T-helper 17 cell (primary cell): ENCODE measurements at regions not wholly inside any gene's neighbourhood (a gene's known extent, or its start where the extent isn't known, plus 50 kb on each side); places are given as distances from the start of the nearest gene placed in this dataset.
"Not testable (repeated sequence)": the region's sequence is repeated elsewhere in the genome, so short reads cannot be mapped to it uniquely, and the experiment has no call there.

Experiments
- ATAC-seq: fragments of 150-1000 bp; cut with Tn5 transposase; 2 replicates; pipeline ENCODE4 v1.10.0; 2021; ENCODE audit warnings: mild to moderate bottlenecking, moderate library complexity
- DNase-seq, 3 donors: peaks; one replicate each; pipeline versions ENCODE4 v3.0.0 to v3.0.0-alpha.2; 2020 to 2021
- H3K9me3 ChIP-seq: one replicate; pipeline ENCODE4 v1.7.0; 2013; ENCODE audit warnings: low read length, mild to moderate bottlenecking; ENCODE audit not compliant: control insufficient read depth, poor library complexity, severe bottlenecking
- H3K27ac Mint-ChIP-seq: one replicate; pipeline ENCODE4 v1.8.0; 2022; ENCODE audit warnings: mild to moderate bottlenecking, moderate library complexity, mixed read lengths
- H3K27me3 Mint-ChIP-seq: one replicate; pipeline ENCODE4 v1.8.0; 2022; ENCODE audit warnings: mixed read lengths
- H3K36me3 Mint-ChIP-seq: one replicate; pipeline ENCODE4 v1.8.0; 2022; ENCODE audit warnings: low read depth, mixed read lengths
- H3K4me1 Mint-ChIP-seq: one replicate; pipeline ENCODE4 v1.8.0; 2022; ENCODE audit warnings: mild to moderate bottlenecking, mixed read lengths
- H3K4me3 Mint-ChIP-seq: one replicate; pipeline ENCODE4 v1.8.0; 2022; ENCODE audit warnings: mild to moderate bottlenecking, moderate library complexity, mixed read lengths

DNA sequence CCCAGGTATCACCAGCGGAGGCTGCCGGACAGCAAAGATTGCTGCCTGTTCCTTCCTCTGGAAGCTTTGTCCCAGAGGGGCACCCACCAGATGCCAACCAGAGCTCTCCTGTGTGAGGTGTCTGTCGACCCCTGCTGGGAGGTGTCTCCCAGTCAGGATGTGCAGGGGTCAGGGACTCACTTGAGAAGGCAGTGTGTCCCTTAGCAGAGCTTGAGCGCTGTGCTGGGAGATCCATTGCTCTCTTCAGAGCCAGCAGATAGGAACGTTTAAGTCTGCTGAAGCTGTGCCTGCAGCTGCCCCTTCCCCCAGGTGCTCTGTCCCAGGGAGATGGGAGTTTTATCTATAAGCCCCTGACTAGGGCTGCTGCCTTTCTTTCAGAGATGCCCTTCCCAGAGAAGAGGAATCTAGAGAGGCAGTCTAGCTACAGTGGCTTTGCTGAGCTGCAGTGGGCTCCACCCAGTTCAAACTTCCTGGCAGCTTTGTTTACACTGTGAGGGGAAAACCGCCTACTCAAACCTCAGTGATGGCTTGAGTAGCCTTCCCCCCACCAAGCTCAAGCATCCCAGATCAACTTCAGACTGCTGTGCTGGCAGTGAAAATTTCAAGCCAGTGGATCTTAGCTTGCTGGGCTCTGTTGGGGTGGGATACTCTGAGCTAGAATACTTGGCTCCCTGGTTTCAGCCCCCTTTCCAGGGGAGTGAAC, 253.7 kb downstream of the SPATA31A6 start:
- H3K36me3 Mint-ChIP-seq, H3K9me3 ChIP-seq, DNase-seq, H3K27ac Mint-ChIP-seq, H3K4me3 Mint-ChIP-seq, H3K4me1 Mint-ChIP-seq, H3K27me3 Mint-ChIP-seq: not testable (repeated sequence)
- peak; percentile 86 for ATAC-seq

DNA sequence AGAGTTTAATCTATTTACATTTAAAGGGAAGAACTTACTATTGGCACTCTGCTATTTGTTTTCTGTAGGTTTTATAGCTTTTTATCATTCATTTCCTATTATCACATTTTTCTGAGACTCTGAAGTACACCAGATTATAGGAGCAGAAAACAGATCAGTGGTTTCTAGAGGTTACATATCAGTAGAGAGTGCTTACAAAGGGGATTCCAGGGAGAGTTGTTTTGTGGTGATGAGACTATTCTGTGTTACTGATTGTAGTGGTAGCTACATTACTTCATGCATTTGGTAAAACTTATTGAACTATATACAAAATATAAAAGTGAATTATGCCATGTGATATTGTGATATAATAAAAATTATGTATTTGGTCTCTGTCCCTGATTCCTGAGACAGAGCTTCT, 259.2 kb downstream of the SPATA31A6 start:
- not testable (repeated sequence) for H3K4me1 Mint-ChIP-seq, H3K27ac Mint-ChIP-seq, H3K27me3 Mint-ChIP-seq, H3K9me3 ChIP-seq, DNase-seq, H3K36me3 Mint-ChIP-seq, H3K4me3 Mint-ChIP-seq, ATAC-seq

DNA sequence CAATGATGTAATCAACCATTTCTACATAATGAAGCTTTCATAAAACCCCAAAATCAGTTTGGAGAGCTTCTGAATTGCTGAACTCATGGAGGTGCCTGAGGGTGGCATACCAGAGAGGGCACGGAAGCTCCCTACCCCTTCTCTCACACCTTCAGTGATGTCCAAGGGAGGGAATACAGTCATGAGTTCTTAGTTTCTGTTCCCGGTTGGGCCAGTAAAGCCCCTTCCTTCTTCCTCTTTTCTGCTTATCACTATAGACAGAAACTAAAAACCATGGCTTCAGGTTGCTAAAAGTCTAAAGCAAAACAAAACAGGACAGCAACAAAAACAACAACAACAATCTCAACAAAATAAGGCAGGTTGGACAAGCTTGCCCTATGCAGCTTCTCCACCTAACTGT, 260.0 kb downstream of the SPATA31A6 start:
- ATAC-seq, DNase-seq, H3K4me1 Mint-ChIP-seq, H3K27me3 Mint-ChIP-seq, H3K9me3 ChIP-seq, H3K36me3 Mint-ChIP-seq, H3K4me3 Mint-ChIP-seq, H3K27ac Mint-ChIP-seq: not testable (repeated sequence)

DNA sequence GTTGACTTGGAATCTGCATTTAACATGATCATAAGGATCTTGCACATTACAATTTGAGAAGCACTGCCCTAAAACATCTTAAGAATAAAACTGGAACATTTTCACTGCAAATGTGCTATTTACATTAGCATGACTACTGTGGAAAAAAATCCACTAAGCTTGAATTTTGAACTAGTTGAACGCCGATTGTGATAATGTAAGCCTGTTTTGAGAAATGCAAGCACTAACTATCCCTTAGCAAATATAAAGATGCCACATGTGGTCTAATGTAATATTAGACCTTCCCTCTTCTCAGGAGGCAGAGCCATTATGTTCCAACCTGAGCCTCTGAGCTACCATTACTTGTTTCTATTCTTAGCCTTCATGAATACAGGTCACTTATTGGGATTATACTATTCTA, 278.0 kb downstream of the SPATA31A6 start:
- not testable (repeated sequence) for H3K9me3 ChIP-seq, H3K36me3 Mint-ChIP-seq, H3K27ac Mint-ChIP-seq, DNase-seq, H3K4me3 Mint-ChIP-seq, ATAC-seq, H3K27me3 Mint-ChIP-seq, H3K4me1 Mint-ChIP-seq

DNA sequence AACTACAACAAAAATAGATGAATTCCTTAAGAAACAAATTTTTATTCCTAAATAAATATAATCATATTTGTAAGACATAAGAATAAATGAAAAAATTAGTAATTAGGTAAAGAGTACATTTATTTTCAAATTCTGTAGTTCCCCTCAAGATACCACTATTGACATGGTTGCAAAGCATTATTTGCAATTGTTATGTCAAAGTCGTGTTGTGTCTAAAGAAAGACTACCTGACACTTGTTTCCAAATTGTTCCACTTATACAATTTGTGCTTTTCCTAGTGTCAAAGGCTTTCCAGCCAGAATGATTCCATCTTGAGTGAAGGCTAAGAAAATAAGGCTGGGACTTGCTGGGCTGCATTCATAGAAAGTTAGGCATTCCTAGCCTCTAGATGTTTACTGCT, 278.4 kb downstream of the SPATA31A6 start:
- not testable (repeated sequence) for H3K36me3 Mint-ChIP-seq, H3K27me3 Mint-ChIP-seq, DNase-seq, H3K4me1 Mint-ChIP-seq, H3K4me3 Mint-ChIP-seq, ATAC-seq, H3K9me3 ChIP-seq, H3K27ac Mint-ChIP-seq

DNA sequence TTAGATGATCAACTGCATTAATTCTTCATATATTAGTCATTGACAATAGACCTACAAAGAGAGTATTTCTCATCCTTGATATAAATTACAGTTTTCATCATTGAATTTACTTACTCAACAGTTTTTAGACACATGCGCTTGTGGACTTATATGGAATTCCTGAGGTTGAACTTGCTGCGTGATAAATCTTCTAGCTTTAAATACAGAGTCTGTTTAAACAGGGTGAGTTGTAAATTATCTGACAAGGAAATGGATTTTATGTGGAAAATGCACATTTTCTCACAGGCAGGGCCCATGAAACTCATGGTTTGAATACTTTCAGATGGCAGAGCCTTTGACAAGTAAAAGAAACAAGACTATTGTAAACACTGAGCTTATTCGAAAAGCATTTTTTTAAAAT, 280.5 kb downstream of the SPATA31A6 start:
- not testable (repeated sequence) for H3K36me3 Mint-ChIP-seq, DNase-seq, H3K9me3 ChIP-seq, H3K27me3 Mint-ChIP-seq, H3K27ac Mint-ChIP-seq, ATAC-seq, H3K4me3 Mint-ChIP-seq, H3K4me1 Mint-ChIP-seq

DNA sequence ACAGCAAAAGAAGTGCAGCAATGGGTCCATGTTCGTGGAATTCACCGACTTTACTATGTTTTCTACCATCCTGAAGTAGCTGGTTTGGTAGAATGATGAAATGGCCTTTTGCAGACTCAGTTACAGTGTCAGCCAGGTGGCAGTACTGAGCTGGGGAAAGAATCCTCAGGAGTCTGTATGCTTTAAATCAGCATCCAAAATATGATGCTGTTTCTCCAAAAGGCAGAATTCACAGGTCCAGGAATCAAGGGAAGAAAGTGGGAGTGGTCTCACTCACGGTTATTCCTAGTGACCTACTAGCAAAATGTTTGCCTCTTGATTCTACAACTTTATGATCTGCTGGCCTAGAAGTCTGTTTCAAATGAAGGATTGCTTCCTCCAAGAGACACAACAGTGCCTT, 287.1 kb downstream of the SPATA31A6 start:
- not testable (repeated sequence) for ATAC-seq, H3K9me3 ChIP-seq, H3K36me3 Mint-ChIP-seq, H3K4me1 Mint-ChIP-seq, H3K4me3 Mint-ChIP-seq, H3K27me3 Mint-ChIP-seq, DNase-seq, H3K27ac Mint-ChIP-seq

DNA sequence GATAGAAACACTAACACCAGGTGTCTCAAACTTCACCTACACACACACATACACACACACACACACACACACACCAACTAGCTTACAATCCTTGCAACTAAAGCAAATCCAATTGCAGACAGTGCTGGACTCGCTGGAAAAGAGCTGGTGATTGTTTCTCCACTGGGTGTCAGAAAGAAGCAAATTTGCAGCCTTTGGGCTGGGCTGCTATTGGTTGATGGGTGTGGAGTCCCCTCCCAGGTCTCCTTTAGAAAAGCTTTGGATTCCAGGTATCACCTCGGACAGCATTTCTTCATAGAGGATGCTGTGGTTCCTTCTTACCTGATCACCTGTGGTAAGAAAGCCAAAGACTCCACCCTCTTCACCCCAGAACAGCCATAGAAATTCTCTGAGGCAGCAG, 307.5 kb downstream of the SPATA31A6 start:
- H3K4me1 Mint-ChIP-seq, ATAC-seq, H3K27ac Mint-ChIP-seq, H3K9me3 ChIP-seq, DNase-seq, H3K36me3 Mint-ChIP-seq, H3K27me3 Mint-ChIP-seq, H3K4me3 Mint-ChIP-seq: not testable (repeated sequence)

DNA sequence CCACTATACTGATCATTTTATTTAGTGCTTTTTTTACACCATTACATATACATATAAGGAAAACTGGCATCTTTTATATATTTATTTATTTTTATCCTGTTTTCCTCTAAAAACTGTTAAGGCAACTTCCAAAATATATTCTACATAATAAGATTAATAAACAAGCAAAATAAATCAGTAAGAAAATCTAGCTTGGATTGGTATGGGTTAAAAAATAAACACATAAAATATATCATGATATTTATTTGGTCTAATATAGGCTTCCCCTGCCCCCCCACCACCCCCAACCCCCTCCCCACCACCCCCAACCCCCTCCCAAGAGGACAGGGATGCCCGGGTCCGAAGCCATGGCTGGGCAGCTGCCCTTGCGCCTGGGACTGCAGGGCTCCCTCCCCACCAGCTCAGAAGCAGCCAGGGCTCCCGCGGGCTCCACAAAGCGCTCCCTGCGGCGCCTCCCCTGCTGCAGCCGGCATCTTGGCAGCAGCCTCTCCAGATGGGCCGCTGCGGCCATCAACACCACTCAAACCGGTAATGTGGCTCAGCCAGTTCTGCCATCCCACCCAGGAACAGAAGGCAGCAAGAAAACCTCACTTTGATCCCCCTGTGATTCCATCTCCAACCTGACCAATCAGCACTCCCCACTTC, 319.3 kb downstream of the SPATA31A6 start:
- not testable (repeated sequence) for H3K9me3 ChIP-seq, DNase-seq, H3K4me3 Mint-ChIP-seq, H3K27me3 Mint-ChIP-seq, H3K4me1 Mint-ChIP-seq, H3K27ac Mint-ChIP-seq, ATAC-seq, H3K36me3 Mint-ChIP-seq

DNA sequence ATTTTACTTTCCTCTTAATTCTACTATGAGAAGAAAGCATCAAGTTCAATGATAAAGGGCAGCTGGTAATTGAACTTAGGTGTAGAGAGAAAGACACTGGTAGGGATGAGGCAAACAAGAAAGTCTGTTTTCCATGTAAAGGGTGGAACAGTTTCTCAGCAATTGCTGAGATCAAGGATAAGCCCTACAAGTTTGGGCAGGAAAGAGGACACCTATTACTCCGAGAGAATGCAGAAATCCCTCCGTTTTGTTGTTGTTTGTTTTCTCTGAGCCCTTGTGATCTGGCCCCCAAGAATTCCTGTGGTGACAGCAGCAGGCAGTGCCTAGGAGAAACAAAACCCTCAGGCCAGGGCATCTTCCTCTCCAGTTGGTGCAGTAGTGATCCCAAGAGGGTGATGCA, 324.7 kb downstream of the SPATA31A6 start:
- not testable (repeated sequence) for DNase-seq, H3K4me1 Mint-ChIP-seq, H3K27ac Mint-ChIP-seq, ATAC-seq, H3K36me3 Mint-ChIP-seq, H3K9me3 ChIP-seq, H3K27me3 Mint-ChIP-seq, H3K4me3 Mint-ChIP-seq

DNA sequence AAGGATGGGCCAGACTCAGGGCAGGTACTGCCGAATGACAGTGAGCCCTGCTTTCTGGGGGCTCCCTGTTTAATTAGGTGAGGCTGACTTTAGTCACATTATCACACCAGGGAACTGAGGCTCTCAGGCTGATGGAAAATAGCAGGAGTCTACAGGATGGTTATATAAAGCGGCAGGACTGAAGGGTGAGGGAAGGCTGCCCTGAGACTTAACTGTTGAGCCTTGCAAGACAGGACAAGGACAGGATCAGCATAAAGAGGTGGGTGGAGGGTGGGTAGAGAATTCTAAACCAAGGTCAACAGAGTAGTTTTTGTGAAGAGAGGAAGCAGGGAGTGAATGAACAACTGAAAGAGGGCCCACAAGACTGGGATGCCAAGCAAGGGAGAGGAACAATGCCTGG, 330.1 kb downstream of the SPATA31A6 start:
- H3K4me3 Mint-ChIP-seq, H3K27ac Mint-ChIP-seq, H3K36me3 Mint-ChIP-seq, DNase-seq, H3K9me3 ChIP-seq, H3K27me3 Mint-ChIP-seq, H3K4me1 Mint-ChIP-seq, ATAC-seq: not testable (repeated sequence)

DNA sequence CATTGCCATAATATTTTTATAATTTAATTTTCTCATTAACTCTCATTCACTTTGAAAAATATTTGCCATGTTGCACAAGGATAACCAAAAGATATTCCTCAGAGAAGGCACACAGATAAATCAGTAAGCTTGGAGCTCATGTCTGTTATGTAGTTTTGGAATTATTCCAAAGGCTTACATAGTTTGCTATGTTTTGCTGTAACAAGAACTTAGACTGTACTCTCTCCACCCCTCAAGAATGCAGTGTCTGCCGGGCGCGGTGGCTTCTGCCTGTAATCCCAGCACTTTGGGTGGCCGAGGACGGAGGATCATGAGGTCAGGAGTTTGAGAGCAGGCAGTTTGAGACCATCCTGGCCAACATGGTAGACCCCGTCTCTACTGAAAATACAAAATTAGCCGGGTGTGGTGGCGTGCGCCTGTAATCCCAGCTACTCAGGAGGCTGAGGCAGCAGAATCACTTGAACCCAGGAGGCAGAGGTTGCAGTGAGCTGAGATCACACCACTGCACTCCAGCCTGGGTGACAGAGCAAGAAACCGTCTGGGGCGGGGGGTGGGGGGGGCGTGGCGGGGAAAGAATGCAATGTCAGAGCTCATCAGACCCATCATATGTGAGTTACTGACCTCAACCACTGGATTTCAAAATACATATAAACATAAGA, 351.0 kb downstream of the SPATA31A6 start:
- H3K9me3 ChIP-seq, H3K36me3 Mint-ChIP-seq, DNase-seq, H3K27ac Mint-ChIP-seq, ATAC-seq, H3K4me3 Mint-ChIP-seq, H3K27me3 Mint-ChIP-seq, H3K4me1 Mint-ChIP-seq: not testable (repeated sequence)

DNA sequence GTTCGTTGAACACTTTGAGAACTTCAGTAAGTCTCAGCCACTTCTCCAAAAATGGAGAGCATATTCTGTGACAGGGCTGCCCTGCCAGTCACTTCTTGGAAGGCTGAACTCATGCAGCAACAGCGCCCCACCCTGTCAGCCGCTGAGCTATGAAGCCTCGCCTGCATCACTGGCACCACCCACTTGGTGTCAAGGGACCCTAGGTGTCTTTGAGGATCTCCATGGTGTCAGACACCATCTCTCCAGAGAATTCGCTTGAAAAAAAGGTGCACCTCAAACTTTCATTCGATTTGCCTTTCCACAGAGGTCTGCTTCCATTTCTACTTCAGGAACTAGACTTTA, 351.5 kb downstream of the SPATA31A6 start:
- DNase-seq, result peak in 1 of 3 donors; percentile 9
- H3K27me3 Mint-ChIP-seq, H3K4me1 Mint-ChIP-seq, ATAC-seq, H3K36me3 Mint-ChIP-seq, H3K27ac Mint-ChIP-seq, H3K4me3 Mint-ChIP-seq, H3K9me3 ChIP-seq: not testable (repeated sequence)
